HG03196 (cell line): ENCODE measurements at regions not wholly inside any gene's neighbourhood (a gene's known extent, or its start where the extent isn't known, plus 50 kb on each side); places are given as distances from the start of the nearest gene placed in this dataset.
"Not testable (repeated sequence)": the region's sequence is repeated elsewhere in the genome, so short reads cannot be mapped to it uniquely, and the experiment has no call there.

ENCODE experiments used
- ATAC-seq: cut with Tn5 transposase; IDR thresholded peaks from one replicate; pipeline ENCODE4 v1.9.1; 2021; ENCODE audit not compliant: unreplicated experiment

DNA sequence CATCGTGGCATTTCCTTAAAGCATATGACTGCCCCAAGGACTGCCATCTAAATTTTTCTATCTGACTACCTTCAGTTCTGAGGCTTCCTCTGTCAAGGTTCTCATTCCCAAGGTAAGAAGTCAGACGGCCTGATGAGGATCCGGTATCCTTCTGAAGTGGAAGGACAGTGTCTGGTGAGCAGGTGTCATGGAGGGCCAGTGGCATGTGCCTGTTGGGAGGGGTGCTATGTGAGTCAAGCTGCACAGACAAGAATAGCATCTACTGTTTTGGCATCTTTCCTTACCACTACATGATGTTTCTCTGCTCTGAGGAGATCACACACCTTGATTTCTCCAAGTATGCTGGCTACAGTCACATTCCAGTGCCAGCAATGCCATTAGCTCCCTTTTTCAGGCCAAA is 99.6 kb upstream of the RGS1 start:
- ATAC-seq = no peak

DNA sequence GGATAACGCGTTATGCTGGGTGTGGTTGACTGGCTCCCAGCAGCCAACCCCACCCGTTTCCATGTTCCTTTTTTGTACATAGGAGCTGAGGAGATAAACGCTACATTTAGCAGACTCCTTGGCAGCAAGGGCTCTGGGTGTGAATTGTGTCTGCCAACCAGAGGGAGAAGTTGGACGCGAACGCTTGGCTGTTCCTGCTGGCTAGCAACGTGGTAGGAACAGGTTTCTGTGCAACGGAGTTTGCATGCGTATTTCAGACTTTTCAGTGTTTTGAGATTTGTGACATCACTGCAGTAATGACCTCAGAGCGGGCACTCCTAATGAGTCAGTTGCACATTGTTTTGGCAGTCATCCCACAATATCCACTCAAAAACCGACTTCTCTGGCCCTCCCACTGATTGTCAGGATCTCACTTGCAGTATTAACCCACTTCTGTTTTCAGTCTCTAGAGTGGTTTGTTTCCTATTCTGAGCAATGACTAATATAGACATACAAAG is 98.7 kb upstream of the RGS1 start:
- ATAC-seq = no peak

DNA sequence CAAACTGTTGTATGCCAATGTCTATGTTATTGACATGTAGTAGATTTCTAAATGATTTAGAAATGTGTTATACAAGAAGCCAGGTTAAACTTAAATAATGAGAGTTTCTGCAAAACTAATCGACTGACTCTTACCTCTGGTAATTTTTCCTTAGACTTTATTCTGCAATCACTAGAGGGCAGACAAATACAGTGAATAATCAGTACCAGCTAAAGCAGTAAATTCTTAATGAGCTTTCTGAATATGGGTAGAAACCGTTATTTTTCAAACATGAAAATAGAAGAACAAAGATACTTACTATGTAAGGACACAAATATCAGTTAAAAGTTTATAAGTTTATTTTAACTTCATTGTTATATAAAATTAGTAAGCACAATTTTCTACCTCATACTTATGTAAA is 97.9 kb upstream of the RGS1 start:
- peak; percentile 62 for ATAC-seq

DNA sequence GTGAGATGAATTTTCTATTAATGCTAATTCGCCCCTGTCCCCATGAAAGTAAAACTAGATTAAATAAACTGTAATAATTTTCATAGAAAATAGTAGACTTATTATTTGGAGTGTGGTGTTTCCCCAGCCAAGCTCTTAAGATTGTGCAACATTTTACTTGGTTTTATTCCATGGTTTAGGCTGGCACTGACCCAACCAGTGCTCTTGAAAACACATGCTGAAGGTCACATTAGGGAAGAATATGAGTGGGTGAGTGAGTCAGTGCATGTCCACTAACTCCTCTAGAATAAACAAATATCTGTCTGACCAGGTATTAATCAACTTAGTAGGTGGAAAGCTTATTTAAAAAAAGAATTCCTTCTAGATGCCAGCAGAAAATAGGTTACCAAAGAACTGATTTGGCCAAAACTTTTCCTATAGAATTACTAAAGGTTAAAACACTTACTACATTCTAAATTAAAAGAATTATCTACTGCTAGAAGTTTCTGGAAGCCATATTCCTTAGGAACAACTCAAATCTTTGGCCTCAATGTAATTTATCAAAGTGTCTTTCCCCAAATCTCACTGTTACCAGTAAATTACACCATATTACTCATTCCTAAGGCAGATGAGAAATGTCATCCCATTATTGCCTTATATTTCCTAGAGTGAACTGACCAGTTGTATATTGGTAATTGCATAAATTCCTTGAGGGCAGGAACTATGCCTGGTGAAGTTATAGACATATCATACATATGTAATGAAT is 89.7 kb upstream of the RGS1 start:
- ATAC-seq = no peak

DNA sequence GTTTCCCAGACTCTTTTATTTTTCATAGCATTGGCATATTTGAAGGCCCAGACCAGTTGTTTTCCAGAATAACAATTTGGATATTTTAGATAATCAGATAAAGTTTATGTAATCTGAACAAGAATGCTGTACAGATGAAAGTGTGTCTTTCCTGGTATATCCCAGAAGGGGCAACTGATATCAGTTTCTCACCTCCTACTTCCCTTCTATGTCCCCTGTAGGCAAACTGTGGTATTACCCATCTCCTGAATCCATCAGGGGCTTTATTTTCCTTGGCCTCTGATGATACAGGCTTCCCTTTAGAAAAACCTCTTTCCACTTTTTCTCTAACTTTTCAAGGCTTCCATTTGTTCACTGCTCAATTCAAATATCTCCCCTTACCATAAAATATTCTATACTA is 87.5 kb upstream of the RGS1 start:
- ATAC-seq = no peak

DNA sequence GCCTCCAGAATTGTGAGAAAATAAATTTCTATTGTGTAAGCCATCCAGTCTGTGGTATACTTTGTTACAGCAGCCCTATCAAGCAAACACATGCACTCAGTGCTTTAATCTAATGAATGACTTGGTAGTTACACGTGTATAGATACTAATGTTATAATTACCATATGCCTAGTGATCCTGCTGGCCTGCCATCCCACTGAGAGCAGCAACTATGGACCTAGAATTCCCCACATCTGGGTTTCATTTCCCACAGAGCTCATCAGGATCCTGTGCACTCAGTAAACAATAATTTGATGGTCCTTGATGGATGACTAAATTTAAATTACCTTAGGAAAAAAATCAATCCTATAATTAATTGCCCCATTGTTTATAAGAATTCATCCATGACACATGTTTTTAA is 86.5 kb upstream of the RGS1 start:
- ATAC-seq = no peak

DNA sequence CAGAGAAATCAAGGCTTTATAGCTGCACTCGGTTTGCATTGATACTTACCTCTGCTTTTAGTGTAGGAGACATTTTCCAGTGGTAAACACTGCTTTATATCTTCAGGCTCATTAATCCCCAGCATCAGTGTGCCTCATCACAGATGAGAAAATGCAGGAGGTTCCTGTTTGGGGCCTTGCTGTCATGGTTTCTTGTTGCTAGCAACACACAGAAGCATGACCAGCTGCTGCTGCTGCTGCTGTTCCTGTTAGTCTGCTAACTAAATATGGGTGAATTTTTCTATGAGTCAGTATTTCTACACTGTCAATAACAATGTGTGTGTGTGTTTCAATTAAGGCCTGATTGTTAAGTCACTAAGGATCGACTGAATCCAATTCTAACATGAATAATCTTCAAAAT is 85.8 kb upstream of the RGS1 start:
- peak; percentile 77 for ATAC-seq

DNA sequence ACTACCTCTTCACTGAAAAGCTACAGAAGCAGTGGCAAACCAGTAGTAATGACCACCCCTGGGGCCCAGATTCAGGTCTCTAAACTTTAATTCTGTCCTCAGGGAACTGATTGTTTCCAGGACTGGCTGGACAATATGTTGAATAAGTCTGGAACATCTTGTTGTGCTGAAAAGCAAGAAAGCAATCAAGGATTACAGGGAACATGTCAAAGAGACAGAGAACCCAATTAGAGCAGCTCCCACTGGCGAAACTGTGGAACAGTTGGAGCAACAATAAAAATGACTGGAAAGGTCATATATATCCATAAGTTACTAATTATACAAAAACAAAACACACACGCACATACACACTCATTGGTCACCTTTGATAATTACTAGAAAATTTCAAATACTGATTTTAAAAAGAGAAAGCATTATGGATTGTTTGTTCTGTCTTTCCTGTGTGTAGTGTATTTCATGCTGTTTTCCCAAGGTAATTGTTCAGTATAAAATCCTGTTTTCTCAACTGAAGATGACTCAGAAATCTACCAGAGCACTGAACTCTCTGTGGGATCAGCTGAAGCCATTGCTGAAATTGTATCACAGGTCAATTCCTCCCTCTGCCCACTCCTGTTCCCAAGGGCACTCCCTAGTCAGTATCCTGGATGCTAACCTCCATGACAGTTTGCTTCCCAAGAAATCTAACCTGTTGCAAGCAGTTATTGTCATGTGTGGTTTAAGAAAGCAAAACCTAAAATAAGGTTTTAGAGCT is 83.6 kb upstream of the RGS1 start:
- ATAC-seq = no peak

DNA sequence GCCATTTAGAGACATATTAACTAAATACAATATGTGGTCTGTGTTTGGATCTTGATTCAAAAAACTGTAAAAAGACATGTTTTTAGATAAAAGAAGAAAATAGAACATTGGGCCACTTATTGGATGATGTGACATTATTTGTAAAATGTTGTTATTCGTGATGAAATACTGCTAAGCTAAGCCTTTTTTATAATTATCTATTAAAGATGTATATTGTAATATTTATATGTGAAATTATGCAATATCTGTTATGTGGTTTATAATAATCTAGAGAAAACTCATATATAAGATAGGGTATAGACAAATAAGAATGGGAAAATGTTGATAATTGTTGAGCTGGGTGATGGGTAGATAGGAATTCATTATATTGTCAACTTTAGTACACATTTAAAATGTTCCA is 82.0 kb upstream of the RGS1 start:
- ATAC-seq = no peak

DNA sequence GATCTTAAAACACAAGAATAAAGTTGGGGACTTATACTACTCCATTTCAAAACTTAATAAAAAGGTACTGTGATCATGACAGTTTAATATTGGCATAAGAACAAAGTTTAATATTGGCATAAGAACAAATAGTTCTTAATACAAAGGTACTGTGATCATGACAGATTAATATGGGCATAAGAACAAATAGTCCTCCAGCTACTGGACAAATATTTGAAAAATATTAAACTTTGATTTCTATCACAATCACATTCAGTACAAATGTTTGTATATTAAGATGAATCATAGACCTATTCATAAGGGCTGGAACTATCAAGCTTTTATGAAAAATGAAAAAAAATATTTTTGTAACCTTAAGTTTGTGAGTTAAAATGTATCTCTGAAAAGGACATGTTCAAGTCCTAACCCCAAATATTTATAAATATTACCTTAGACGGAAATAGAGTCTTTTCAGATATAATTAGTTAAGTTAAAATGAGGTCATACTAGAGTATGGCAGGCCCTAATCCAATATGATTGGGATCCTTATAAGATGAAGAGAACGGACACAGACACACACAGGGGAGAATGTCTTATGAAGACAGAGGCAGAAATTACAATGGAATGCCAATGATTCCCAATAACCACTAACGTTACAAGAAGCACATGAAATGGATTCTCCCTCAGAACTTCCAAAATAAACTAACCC is 79.1 kb upstream of the RGS1 start:
- no peak for ATAC-seq

DNA sequence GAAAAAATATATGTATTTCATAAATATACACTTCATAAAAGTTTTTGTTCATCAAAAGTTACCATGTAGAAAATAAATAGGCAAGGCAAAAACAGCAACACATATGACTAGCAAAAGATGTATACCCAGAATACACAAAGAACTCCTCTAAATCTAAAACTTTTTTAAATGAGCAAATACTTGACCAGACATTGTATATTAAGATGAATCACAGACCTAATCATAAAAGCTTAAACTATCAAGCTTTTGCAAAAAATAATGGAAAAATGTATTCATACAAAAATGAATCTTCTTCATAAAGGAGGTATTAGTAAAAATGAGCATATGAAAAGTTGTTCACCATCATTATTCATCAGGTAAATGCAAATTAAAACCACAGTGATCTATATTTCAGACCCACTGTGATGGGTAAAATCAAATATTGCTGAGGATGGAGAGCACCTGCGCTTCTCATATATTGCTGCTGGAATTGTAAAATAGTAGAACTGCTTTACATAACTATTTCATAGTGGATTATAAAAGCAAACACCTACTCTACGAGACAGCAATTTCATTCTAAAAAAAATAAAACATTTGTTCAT is 78.3 kb upstream of the RGS1 start:
- no peak for ATAC-seq

DNA sequence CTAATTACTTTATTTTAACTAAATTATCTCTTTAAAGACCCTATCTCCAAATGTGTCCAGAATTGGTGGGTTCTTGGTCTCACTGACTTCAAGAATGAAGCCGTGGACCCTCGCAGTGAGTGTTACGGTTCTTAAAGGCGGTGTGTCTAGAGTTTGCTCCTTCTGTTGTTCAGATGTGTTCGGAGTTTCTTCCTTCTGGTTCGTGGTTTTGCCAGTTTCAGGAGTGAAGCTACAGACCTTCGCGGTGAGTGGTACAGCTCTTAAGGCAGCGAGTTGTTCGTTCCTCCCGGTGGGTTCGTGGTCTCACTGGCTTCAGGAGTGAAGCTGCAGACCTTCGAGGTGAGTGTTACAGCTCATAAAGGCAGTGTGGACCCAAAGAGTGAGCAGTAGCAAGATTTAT is 77.5 kb upstream of the RGS1 start:
- not testable (repeated sequence) for ATAC-seq

DNA sequence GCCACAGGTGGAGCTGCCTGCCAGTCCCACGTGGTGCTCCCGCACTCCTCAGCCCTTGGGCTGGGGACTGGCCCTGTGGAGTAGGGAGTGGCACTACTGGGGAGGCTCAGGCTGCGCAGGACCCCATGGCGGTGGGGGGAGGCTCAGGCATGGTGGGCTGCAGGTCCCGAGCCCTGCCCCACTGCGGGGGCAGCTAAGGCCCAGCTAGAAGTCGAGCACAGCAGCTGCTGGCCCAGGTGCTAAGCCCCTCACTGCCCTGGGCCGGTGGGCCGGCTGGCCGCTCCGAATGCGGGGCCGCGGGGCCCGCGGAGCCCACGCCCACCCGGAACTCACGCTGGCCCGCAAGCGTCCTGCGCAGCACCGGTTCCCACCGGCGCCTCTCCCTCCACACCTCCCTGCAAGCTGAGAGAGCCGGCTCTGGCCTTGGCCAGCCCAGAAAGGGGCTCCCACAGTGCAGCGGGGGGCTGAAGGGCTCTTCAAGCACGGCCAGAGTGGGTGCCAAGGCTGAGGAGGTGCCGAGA is 76.5 kb upstream of the RGS1 start:
- ATAC-seq = not testable (repeated sequence)

DNA sequence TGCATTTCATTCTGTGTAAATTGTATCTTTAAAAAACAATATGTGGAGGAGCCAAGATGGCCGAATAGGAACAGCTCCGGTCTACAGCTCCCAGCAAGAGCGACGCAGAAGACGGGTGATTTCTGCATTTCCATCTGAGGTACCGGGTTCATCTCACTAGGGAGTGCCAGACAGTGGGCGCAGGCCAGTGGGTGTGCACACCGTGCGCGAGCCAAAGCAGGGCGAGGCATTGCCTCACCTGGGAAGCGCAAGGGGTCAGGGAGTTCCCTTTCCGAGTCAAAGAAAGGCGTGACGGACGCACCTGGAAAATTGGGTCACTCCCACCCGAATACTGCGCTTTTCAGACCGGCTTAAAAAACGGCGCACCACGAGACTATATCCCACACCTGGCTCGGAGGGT is 75.0 kb upstream of the RGS1 start:
- not testable (repeated sequence) for ATAC-seq

DNA sequence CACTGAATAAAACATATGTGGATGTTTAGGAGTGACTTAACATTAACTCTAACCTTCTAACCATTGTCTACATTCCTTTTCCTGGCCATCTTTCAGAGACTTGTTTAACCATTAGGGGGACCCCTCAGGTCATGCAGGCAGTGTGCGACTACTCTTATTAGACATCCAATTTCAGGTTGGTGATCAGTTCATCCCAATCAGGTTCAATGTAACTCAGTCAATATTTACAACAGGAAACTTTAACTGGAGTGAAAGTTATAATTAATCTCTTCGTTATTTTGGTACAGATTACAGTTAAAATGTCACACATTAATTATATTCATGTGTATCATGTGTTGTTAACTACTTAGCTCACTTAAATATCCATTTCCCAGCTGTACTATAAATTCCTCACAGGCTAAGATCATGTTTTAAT is 68.8 kb upstream of the RGS1 start:
- peak; percentile 99 for ATAC-seq

DNA sequence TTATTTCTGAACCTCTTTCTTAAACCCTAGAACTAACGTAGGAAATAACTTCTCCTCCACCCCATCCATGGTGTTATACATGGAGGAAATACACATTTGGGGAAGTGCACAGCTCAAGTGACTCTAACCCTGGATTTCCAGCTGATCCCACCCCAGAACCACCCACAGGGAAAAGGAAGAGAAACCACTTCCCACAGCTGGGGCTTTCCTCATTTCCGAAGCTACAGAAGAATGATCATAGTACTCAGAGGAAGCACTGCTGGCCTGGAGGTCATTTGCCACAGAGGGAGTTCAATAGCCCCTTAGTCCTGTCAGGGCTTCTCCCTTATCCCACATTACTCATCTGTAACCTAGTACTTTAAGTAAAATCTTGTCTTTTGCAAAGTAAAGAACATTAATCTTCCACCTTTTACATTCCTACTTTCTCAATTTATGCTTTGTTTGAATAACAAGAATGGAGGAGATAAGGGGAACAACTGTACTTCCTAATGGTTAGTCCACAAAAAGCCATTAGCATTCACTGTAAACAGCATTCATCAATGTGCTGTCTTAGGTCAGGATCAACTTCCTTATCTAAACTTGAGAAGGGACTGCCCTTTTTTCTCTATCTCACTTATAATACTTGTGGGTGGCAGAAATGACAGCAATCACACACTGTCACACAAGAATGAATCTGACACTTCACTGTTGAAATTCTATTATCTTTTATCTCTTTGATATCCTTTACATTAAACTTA is 63.0 kb upstream of the RGS1 start:
- no peak for ATAC-seq

DNA sequence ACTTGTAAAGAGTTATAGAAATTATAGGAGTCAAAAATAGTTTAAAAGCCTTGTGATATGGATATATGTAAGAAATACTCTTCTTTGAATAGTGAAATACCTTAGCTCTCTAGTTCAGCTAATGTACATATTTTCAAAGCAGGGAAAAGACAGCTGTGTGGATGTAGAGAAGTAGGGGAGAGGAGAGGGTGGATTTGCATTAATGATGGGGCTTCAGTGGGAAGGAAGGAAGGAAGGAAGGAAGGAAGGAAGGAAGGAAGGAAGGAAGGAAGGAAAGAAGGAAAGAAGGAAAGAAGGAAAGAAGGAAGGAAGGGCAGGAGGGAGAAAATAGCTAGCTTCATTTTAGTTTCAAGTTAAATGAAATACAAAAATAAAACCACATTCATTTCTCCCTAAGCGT is 62.4 kb upstream of the RGS1 start:
- no peak for ATAC-seq

DNA sequence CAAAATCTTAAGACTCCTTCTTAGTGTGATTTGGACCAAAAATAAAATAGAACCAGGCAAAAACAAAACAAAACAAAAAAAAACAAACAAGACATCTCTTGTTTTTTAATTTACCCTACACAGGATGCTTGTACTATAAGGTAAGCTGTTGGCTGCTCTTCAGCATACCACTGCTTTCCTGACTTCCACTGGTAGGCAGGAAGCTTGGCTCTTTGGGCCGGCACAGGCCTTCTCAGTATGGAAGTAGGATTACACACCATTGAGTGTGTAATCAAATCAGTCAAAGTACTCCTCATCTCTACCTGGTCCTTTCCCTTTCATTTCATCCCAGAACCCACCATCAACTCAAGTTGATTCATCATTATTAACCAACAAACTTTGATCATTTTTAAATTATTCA is 61.9 kb upstream of the RGS1 start:
- no peak for ATAC-seq

DNA sequence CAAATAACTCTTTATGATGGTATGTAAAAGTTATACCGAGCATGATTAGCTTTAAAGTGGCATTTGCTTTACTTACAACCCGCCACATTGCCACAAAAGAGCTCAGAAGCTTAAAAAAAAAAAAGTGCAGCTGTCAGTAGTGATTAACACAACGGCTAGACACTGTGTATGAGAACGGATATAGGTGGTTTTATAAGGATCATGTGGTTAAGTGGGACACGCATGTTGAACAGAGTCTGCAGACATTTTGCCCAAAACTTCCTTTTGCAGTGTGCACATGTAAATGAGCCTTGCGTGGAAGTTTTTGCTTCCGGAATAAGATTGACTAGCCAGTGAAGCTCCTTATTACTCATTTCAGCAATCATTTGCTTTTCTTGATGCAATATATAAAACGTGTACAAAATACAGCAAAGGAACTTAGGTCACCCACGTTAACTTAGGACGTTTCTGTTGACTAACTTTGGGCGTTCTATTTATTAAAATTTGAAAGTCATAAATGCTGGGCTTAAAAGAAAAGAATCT is 58.7 kb upstream of the RGS1 start:
- ATAC-seq = peak; percentile 97

DNA sequence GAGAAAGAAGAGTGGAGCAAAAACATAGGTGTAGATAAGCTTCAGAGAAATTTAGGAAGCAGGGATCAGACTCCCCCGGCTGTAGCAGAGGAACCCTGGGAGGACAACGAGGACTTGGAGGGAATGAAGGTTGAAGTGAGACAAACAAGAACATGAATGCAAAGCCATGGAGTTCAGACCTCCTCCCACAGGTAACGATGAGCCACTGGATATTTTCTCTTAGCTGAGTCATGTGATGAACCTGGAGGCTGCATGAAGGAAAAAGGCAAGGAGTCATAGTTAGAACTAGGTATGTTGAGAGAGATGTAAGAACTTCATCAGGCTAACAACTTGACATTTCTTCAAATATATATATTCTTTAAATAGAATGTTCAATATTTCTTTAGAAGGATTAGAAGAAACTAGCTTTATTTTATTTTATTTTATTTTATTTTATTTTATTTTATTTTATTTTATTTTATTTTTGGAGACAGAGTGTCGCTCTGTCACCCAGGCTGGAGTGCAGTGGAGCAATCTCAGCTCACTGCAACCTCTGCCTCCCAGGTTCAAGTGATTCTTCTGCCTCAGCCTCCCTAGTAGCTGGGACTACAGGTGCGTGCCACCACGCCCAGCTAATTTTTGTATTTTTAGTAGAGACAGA is 57.7 kb upstream of the RGS1 start:
- ATAC-seq = not testable (repeated sequence)
